ENCODE measurements at regions not wholly inside any gene's neighbourhood (a gene's known extent, or its start where the extent isn't known, plus 50 kb on each side); places are given as distances from the start of the nearest gene placed in this dataset.

GRCh38 chr12:77437206-77437605 lies 371.8 kb upstream of the E2F7 start:
- TF ChIP-seq GATA2 (IDR thresholded peaks at IDR 0.05; ENCODE audit: low read depth, low read length): no peak
- TF ChIP-seq GATA3 (IDR thresholded peaks at IDR 0.05; ENCODE audit: low read depth, low read length): no peak

Measured in SH-SY5Y (cell line).